ENCODE measurements at regions not wholly inside any gene's neighbourhood (a gene's known extent, or its start where the extent isn't known, plus 50 kb on each side); places are given as distances from the start of the nearest gene placed in this dataset.

- no peak for DNase-seq (ENCODE audit: low spot score)
These were observed 92.7 kb upstream of the ST6GAL2 start for GRCh38 chr2:106978647-106979046.

- no peak for DNase-seq (ENCODE audit: low spot score)
These were observed 95.5 kb upstream of the ST6GAL2 start for GRCh38 chr2:106981491-106981890.

GRCh38 chr2:106982350-106982749 is 96.4 kb upstream of the ST6GAL2 start:
- no peak for DNase-seq (ENCODE audit: low spot score)

GRCh38 chr2:106983305-106983704 is 97.3 kb upstream of the ST6GAL2 start:
- DNase-seq (ENCODE audit: low spot score), result no peak

- DNase-seq (ENCODE audit: low spot score), result no peak
These were observed 102.4 kb upstream of the ST6GAL2 start for GRCh38 chr2:106988361-106988760.

- peak; percentile 17 for DNase-seq (ENCODE audit: low spot score)
These were observed 104.3 kb upstream of the ST6GAL2 start for GRCh38 chr2:106990297-106990696.

GRCh38 chr2:106991866-106992265 is 105.9 kb upstream of the ST6GAL2 start:
- no peak for DNase-seq (ENCODE audit: low spot score)

GRCh38 chr2:106995556-106995955 is 109.6 kb upstream of the ST6GAL2 start:
- no peak for DNase-seq (ENCODE audit: low spot score)

- DNase-seq (ENCODE audit: low spot score), result no peak
These were observed 110.3 kb upstream of the ST6GAL2 start for GRCh38 chr2:106996171-106996769.

- DNase-seq (ENCODE audit: low spot score), result no peak
These were observed 111.2 kb upstream of the ST6GAL2 start for GRCh38 chr2:106997204-106997603.

GRCh38 chr2:107001062-107001461 is 115.1 kb upstream of the ST6GAL2 start:
- DNase-seq (ENCODE audit: low spot score), result no peak

- no peak for DNase-seq (ENCODE audit: low spot score)
These were observed 115.6 kb upstream of the ST6GAL2 start for GRCh38 chr2:107001551-107001950.

GRCh38 chr2:107001964-107002696 is 116.2 kb upstream of the ST6GAL2 start:
- DNase-seq (ENCODE audit: low spot score), result no peak

- no peak for DNase-seq (ENCODE audit: low spot score)
These were observed 116.8 kb upstream of the ST6GAL2 start for GRCh38 chr2:107002735-107003134.

GRCh38 chr2:107005853-107006252 is 119.9 kb upstream of the ST6GAL2 start:
- no peak for DNase-seq (ENCODE audit: low spot score)

- DNase-seq (ENCODE audit: low spot score), result no peak
These were observed 120.9 kb upstream of the ST6GAL2 start for GRCh38 chr2:107006836-107007235.

- DNase-seq (ENCODE audit: low spot score), result no peak
These were observed 122.0 kb upstream of the ST6GAL2 start for GRCh38 chr2:107007927-107008326.

- DNase-seq (ENCODE audit: low spot score), result no peak
These were observed 122.9 kb upstream of the ST6GAL2 start for GRCh38 chr2:107008843-107009242.

GRCh38 chr2:107009275-107009674 is 123.3 kb upstream of the ST6GAL2 start:
- no peak for DNase-seq (ENCODE audit: low spot score)

GRCh38 chr2:107012714-107013306 is 126.8 kb upstream of the ST6GAL2 start:
- DNase-seq (ENCODE audit: low spot score), result no peak

GRCh38 chr2:107013884-107014283 is 127.9 kb upstream of the ST6GAL2 start:
- DNase-seq (ENCODE audit: low spot score), result no peak

GRCh38 chr2:107018366-107018765 is 132.4 kb upstream of the ST6GAL2 start:
- no peak for DNase-seq (ENCODE audit: low spot score)

- no peak for DNase-seq (ENCODE audit: low spot score)
These were observed 134.4 kb upstream of the ST6GAL2 start for GRCh38 chr2:107020392-107020791.

All from SK-N-DZ (cell line).